Neural crest cell (in vitro differentiated cells): ENCODE measurements at regions not wholly inside any gene's neighbourhood (a gene's known extent, or its start where the extent isn't known, plus 50 kb on each side); places are given as distances from the start of the nearest gene placed in this dataset.

ENCODE experiments used
- DNase-seq: peaks from one replicate; pipeline ENCODE4 v3.0.0; 2021; ENCODE audit warnings: low read depth, mixed read lengths, low spot score
- H3K27ac Mint-ChIP-seq: one replicate; pipeline ENCODE4 v1.8.0; 2021; ENCODE audit warnings: mild to moderate bottlenecking, mixed read lengths; ENCODE audit not compliant: unreplicated experiment
- H3K27me3 Mint-ChIP-seq: 2 replicates; pipeline ENCODE4 v1.8.0; 2021; ENCODE audit warnings: low read depth, mild to moderate bottlenecking, mixed read lengths
- H3K36me3 Mint-ChIP-seq: 2 replicates; pipeline ENCODE4 v1.8.0; 2021; ENCODE audit warnings: low read depth, mild to moderate bottlenecking, mixed read lengths
- H3K4me1 Mint-ChIP-seq: 2 replicates; pipeline ENCODE4 v1.8.0; 2021; ENCODE audit warnings: mixed read lengths
- H3K4me3 Mint-ChIP-seq: one replicate; pipeline ENCODE4 v1.8.0; 2021; ENCODE audit warnings: mild to moderate bottlenecking, mixed read lengths
- H3K9me3 Mint-ChIP-seq: 2 replicates; pipeline ENCODE4 v1.8.0; 2021; ENCODE audit warnings: mixed read lengths
- TF ChIP-seq, protein P1 (sequence below): fragments of 200-600 bp; sonication (generic); conservative IDR thresholded peaks from 2 replicates; pipeline ENCODE4 v1.5.0; 2021; ENCODE audit warnings: antibody characterized with exemption, mild to moderate bottlenecking

DNA sequence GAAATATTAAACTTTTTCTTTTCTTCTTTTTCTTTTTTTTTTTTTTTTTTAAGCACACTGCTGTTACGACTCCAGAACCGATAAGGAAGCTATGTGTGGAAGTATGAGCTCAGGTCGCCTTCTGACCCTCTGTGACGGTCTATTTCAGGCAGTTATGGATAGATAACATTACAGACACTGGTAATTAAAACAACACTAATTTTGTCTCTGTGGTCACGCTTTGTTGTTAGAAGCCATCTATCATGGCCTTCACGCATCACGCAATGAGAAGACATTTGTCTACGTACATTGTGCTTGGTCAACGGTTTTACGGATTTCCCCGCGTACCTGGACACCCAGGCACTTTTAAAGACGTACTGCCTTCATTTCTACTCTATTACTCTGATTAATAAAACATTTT lies 306.0 kb upstream of the ZNF507 start:
- DNase-seq, result no peak
- H3K27me3 Mint-ChIP-seq, result peaks cover 73% of the 10 kb centered on the region
- TF ChIP-seq, protein P1, sequence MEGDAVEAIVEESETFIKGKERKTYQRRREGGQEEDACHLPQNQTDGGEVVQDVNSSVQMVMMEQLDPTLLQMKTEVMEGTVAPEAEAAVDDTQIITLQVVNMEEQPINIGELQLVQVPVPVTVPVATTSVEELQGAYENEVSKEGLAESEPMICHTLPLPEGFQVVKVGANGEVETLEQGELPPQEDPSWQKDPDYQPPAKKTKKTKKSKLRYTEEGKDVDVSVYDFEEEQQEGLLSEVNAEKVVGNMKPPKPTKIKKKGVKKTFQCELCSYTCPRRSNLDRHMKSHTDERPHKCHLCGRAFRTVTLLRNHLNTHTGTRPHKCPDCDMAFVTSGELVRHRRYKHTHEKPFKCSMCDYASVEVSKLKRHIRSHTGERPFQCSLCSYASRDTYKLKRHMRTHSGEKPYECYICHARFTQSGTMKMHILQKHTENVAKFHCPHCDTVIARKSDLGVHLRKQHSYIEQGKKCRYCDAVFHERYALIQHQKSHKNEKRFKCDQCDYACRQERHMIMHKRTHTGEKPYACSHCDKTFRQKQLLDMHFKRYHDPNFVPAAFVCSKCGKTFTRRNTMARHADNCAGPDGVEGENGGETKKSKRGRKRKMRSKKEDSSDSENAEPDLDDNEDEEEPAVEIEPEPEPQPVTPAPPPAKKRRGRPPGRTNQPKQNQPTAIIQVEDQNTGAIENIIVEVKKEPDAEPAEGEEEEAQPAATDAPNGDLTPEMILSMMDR, result no peak
- H3K36me3 Mint-ChIP-seq, result no peaks in the 10 kb centered on the region
- H3K4me1 Mint-ChIP-seq, result peaks cover 4% of the 10 kb centered on the region
- H3K4me3 Mint-ChIP-seq, result no peak overlapping the region
- H3K27ac Mint-ChIP-seq, result no peak overlapping the region
- H3K9me3 Mint-ChIP-seq, result no peaks in the 10 kb centered on the region

DNA sequence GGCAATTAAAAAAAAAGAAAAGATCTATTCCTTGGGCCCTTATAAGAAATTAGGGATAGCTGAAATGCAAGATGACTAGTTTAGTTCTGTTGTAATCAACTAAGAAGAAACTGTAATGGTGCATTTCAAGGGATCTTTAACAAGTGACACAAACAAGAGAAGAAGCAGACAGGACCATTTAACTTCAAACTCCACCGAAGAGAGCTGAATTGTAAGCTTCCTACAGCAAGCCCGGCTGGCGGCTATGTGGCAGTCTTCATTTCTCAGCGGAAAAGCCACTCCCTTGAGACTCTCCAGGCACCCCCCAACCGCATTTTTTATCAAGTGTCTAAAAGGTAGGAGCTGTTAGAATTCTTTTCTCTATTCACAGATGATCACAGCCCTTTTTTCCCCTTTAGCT lies 305.2 kb upstream of the ZNF507 start:
- no peaks in the 10 kb centered on the region for H3K9me3 Mint-ChIP-seq
- H3K36me3 Mint-ChIP-seq, result no peaks in the 10 kb centered on the region
- DNase-seq, result no peak
- TF ChIP-seq, protein P1, result no peak
- H3K27ac Mint-ChIP-seq, result no peak overlapping the region
- peak overlapping the region; percentile 24 for H3K4me3 Mint-ChIP-seq
- H3K4me1 Mint-ChIP-seq, result peaks cover 4% of the 10 kb centered on the region
- H3K27me3 Mint-ChIP-seq, result peaks cover 75% of the 10 kb centered on the region

DNA sequence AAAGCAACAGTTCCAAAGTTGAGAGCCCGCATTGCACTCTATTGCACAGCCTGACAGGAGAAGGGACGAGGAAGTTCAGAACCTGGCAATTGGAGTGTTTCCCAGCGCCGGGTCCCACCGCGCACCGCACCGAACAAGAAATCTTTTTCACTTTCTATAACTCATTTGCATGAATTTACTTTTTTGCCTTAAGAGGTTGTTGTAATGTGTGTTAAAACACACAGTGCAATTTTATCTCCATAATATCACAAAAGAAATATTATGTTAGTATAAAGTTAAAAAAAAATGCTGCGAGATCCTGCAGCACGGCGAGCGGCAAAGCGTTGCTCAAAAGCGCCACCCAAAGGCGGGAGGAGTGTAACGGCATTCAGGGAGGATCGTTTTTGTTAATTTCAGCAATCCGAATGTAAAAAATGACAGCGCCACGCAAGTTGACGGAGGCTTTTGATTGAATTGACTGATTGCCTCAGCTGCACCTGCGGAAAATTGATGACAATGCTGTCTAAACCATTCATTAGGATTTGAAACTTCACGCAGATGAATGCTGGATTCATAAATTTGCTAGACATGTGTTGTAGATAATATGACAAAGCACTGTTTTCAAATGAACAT lies 303.6 kb upstream of the ZNF507 start:
- peaks cover 78% of the 10 kb centered on the region for H3K27me3 Mint-ChIP-seq
- peak; percentile 62 for DNase-seq
- H3K4me3 Mint-ChIP-seq, result peak overlapping the region; percentile 56
- TF ChIP-seq, protein P1, result peak; percentile 94
- no peak overlapping the region for H3K27ac Mint-ChIP-seq
- H3K4me1 Mint-ChIP-seq, result peaks cover 4% of the 10 kb centered on the region
- H3K36me3 Mint-ChIP-seq, result no peaks in the 10 kb centered on the region
- H3K9me3 Mint-ChIP-seq, result no peaks in the 10 kb centered on the region

DNA sequence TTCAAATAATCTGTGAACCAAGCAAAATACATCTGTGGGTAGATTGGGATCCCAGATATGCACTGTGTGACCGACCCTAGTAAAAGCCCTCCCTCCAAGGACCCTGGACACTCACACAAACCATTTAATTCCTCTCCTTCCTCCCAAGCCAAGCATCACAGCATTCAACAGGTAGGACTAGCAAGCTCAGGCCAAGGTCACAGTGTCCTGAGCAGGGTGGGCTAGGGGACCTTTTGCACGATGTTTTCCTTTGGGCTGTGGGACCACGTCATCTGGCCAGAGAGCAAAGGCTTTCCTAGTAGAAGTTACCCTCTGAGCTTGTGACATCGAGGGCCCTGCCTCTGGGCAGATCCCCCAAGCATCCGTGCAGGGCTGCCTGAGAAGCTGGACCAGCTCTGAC lies 297.6 kb upstream of the ZNF507 start:
- H3K9me3 Mint-ChIP-seq, result no peaks in the 10 kb centered on the region
- H3K36me3 Mint-ChIP-seq, result no peaks in the 10 kb centered on the region
- peaks cover 55% of the 10 kb centered on the region for H3K27me3 Mint-ChIP-seq
- H3K4me3 Mint-ChIP-seq, result no peak overlapping the region
- no peak overlapping the region for H3K27ac Mint-ChIP-seq
- TF ChIP-seq, protein P1, result no peak
- DNase-seq, result no peak
- no peaks in the 10 kb centered on the region for H3K4me1 Mint-ChIP-seq

DNA sequence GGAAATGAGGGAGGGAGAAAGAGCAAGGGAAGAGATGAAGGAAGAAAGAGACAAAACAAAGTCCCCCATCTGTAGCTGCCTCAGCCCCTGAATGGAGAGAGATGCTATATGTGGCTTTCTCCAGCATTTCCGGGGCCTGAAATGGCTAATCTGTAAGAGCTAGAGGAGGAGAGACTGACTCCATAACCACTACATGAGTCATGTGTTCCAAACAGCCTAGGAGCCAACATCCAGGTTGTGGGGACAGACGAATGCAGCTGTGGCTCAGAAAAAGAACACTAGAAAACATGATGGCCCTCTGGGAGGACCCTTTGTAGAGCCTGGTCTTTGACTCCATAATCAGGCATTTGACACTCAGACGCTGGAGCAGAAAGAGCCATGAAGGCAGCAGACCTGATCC lies 292.0 kb upstream of the ZNF507 start:
- Mint-ChIP-seq H3K9me3 (no peaks in the 10 kb centered on the region), H3K27me3 (peaks cover 49% of the 10 kb centered on the region), H3K36me3 (no peaks in the 10 kb centered on the region)

More for the DNA sequence above, 292.0 kb upstream of the ZNF507 start:
- DNase-seq, result no peak
- TF ChIP-seq, protein P1, result no peak
- no peak overlapping the region for H3K27ac Mint-ChIP-seq
- H3K4me1 Mint-ChIP-seq, result no peaks in the 10 kb centered on the region
- no peak overlapping the region for H3K4me3 Mint-ChIP-seq
